Caco-2 (cell line): ENCODE measurements at regions not wholly inside any gene's neighbourhood (a gene's known extent, or its start where the extent isn't known, plus 50 kb on each side); places are given as distances from the start of the nearest gene placed in this dataset.

ENCODE experiments used
- BruUV-seq: library from RNA; stranded (reverse); fragments of 400-500 nt; replicated peaks from 2 replicates; lab custom pipeline; 2021; lab: Mats Ljungman, UMichigan
- CTCF ChIA-PET: fragments of 300-600 bp; sonication (Branson Sonifier 250); formaldehyde crosslinking; loops from one replicate; lab custom pipeline; 2022; ENCODE audit warnings: antibody characterized with exemption; lab: Charles Lee
- POLR2A ChIA-PET: fragments of 300-600 bp; sonication (Branson Sonifier 250); formaldehyde crosslinking; loops from one replicate; lab custom pipeline; 2022; ENCODE audit warnings: antibody characterized with exemption; lab: Charles Lee
- DNase-seq, 2 experiments: peaks; one replicate each; pipeline versions ENCODE4 v3.0.0 to v3.0.0-alpha.2; 2020 to 2022
- H3K27me3 ChIP-seq: replicated peaks from 2 replicates; pipeline ENCODE4 v1.6.0; 2011; ENCODE audit warnings: low read length; ENCODE audit not compliant: control insufficient read depth, insufficient read depth
- H3K36me3 ChIP-seq: 2 replicates; pipeline ENCODE4 v1.5.1; 2011; ENCODE audit warnings: low read length; ENCODE audit not compliant: control insufficient read depth, insufficient read depth
- H3K4me1 ChIP-seq: fragments of 250-450 bp; sonication (Bioruptor Pico); 2 replicates; pipeline ENCODE4 v1.5.1; 2020; ENCODE audit warnings: mild to moderate bottlenecking
- H3K4me3 ChIP-seq: 2 replicates; pipeline ENCODE4 v1.5.1; 2011; ENCODE audit warnings: low read depth, mild to moderate bottlenecking, control low read depth, low read length
- H3K9me3 ChIP-seq: fragments of 250-450 bp; sonication (Bioruptor Pico); 2 replicates; pipeline ENCODE4 v1.5.1; 2020; ENCODE audit warnings: mild to moderate bottlenecking, moderate library complexity
- H3K27ac Mint-ChIP-seq: one replicate; pipeline ENCODE4 v1.8.0; 2022; ENCODE audit warnings: mixed read lengths; ENCODE audit not compliant: unreplicated experiment
- H3K27me3 Mint-ChIP-seq: one replicate; pipeline ENCODE4 v1.8.0; 2022; ENCODE audit warnings: mixed read lengths; ENCODE audit not compliant: insufficient read depth, unreplicated experiment
- H3K36me3 Mint-ChIP-seq: one replicate; pipeline ENCODE4 v1.8.0; 2022; ENCODE audit warnings: mild to moderate bottlenecking, mixed read lengths; ENCODE audit not compliant: insufficient read depth, unreplicated experiment
- H3K4me1 Mint-ChIP-seq: one replicate; pipeline ENCODE4 v1.8.0; 2022; ENCODE audit warnings: low read depth, mixed read lengths; ENCODE audit not compliant: unreplicated experiment
- H3K4me3 Mint-ChIP-seq: one replicate; pipeline ENCODE4 v1.8.0; 2022; ENCODE audit warnings: mild to moderate bottlenecking, moderate library complexity, mixed read lengths; ENCODE audit not compliant: unreplicated experiment
- H3K9me3 Mint-ChIP-seq: one replicate; pipeline ENCODE4 v1.8.0; 2022; ENCODE audit warnings: mixed read lengths; ENCODE audit not compliant: unreplicated experiment
- CTCF ChIP-seq, 2 experiments: fragments of 200-600 bp in 1 of 2; IDR thresholded peaks; 1 replicate in 1 of 2; 2 replicates in 1 of 2; pipeline versions ENCODE4 v1.5.1 to v1.8.0; 2011 to 2022; ENCODE audit warnings: antibody characterized with exemption in 1 of 2, control low read depth in 1 of 2, inconsistent platforms in 1 of 2, low read depth in 1 of 2, low read length in 1 of 2, mild to moderate bottlenecking in 1 of 2, moderate library complexity in 1 of 2; ENCODE audit not compliant: insufficient read depth in 1 of 2, severe bottlenecking in 1 of 2, unreplicated experiment in 1 of 2
- intact Hi-C: fragments of 100-400 bp; cut with micrococcal nuclease; formaldehyde crosslinking; loops from one replicate; pipeline ENCODE4 v1.10.0; 2022; ENCODE audit not compliant: unreplicated experiment

DNA sequence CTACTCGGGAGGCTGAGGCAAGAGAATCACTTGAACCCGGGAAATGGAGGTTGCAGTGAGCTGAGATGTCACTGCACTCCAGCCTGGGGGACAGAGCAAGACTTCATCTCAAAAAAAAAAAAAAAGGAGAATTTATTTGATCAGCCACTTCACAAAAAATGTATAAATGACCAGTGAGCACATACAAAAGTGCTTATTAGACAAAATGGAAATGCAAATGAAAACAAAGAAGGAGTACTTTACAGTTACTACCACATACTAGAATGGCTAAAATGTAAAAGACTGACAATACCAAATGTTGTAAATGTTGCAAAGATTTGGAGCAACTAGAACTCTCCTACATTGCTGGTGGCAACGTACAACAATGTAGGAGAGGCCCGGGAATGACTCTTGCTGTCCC is 241.8 kb upstream of the SOX9 start:
- Histone ChIP-seq H3K4me1 (no peaks in the 10 kb centered on the region), H3K9me3 (no peaks in the 10 kb centered on the region), H3K36me3 (no peaks in the 10 kb centered on the region), H3K4me3 (no peak overlapping the region), H3K27me3 (no peaks in the 10 kb centered on the region)
- Mint-ChIP-seq H3K9me3 (no peaks in the 10 kb centered on the region), H3K36me3 (no peaks in the 10 kb centered on the region), H3K4me1 (no peaks in the 10 kb centered on the region), H3K27ac (no peak overlapping the region), H3K4me3 (no peak overlapping the region), H3K27me3 (peaks cover 18% of the 10 kb centered on the region)
- CTCF ChIA-PET = no interaction called here
- intact Hi-C loops = no loop called here
- no peak for DNase-seq
- TF ChIP-seq CTCF (IDR thresholded peaks at IDR 0.05; ENCODE audit: insufficient read depth in 1 of 2, low read depth in 1 of 2, low read length in 1 of 2, severe bottlenecking in 1 of 2, unreplicated experiment in 1 of 2) = no peak
- no TSS peak for BruUV-seq
- POLR2A ChIA-PET = no interaction called here

DNA sequence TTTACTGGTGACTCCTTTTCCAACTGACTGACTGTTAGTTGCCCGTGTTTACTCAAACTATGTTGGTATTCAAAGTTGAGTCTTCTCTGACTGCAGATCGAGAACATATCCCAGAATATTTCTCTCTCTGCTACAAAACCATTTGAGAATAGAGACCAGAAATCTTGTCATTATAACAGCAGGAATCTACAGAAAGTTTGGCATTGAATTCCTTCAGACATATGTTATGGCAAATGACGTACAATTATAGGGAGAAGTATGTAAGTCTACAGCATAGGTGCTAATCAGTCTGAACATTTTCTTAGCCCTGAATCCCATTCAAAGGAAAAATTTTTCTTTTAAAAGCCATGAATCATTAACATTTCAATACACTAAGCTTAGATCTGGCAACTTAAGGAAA is 239.8 kb upstream of the SOX9 start:
- no peaks in the 10 kb centered on the region for H3K36me3 ChIP-seq
- H3K4me3 ChIP-seq = no peak overlapping the region
- Mint-ChIP-seq H3K9me3 (no peaks in the 10 kb centered on the region), H3K27ac (no peak overlapping the region), H3K36me3 (no peaks in the 10 kb centered on the region), H3K4me3 (no peak overlapping the region), H3K27me3 (peaks cover 24% of the 10 kb centered on the region), H3K4me1 (no peaks in the 10 kb centered on the region)
- H3K4me1 ChIP-seq = no peaks in the 10 kb centered on the region
- POLR2A ChIA-PET = no interaction called here
- BruUV-seq = no TSS peak
- no peaks in the 10 kb centered on the region for H3K27me3 ChIP-seq
- DNase-seq = no peak
- no peaks in the 10 kb centered on the region for H3K9me3 ChIP-seq
- no peak for TF ChIP-seq CTCF (IDR thresholded peaks at IDR 0.05; ENCODE audit: insufficient read depth in 1 of 2, low read depth in 1 of 2, low read length in 1 of 2, severe bottlenecking in 1 of 2, unreplicated experiment in 1 of 2)
- intact Hi-C loops = no loop called here
- CTCF ChIA-PET = no interaction called here

DNA sequence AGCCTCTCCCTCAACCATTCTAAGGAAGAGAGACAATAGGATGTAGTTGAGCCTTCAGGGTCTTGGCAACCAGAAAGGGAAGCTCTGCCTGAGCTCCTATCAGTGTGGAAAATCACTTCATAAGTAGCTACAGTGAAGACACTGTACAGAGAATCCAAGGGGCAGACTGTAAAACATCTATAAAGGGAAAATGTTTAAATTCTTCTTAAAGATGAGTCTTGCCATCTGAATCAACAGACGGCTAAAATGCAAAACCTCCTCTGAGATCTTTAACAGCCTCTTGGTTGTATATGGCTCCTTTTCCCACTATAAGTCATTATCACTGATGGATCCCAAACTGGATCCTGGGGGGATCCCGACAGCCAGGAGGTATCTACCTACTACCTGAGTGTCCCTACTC is 239.2 kb upstream of the SOX9 start:
- intact Hi-C loops = no loop called here
- H3K4me3 ChIP-seq = no peak overlapping the region
- POLR2A ChIA-PET = no interaction called here
- no peak for TF ChIP-seq CTCF (IDR thresholded peaks at IDR 0.05; ENCODE audit: insufficient read depth in 1 of 2, low read depth in 1 of 2, low read length in 1 of 2, severe bottlenecking in 1 of 2, unreplicated experiment in 1 of 2)
- DNase-seq = no peak
- no peaks in the 10 kb centered on the region for H3K36me3 Mint-ChIP-seq
- H3K27ac Mint-ChIP-seq = no peak overlapping the region
- H3K27me3 Mint-ChIP-seq = peaks cover 24% of the 10 kb centered on the region
- no peaks in the 10 kb centered on the region for H3K36me3 ChIP-seq
- no TSS peak for BruUV-seq
- no peaks in the 10 kb centered on the region for H3K9me3 Mint-ChIP-seq
- no peaks in the 10 kb centered on the region for H3K4me1 Mint-ChIP-seq
- H3K4me1 ChIP-seq = no peaks in the 10 kb centered on the region
- no peaks in the 10 kb centered on the region for H3K9me3 ChIP-seq
- CTCF ChIA-PET = no interaction called here
- H3K27me3 ChIP-seq = no peaks in the 10 kb centered on the region
- H3K4me3 Mint-ChIP-seq = no peak overlapping the region
